WTC11 (cell line): ENCODE measurements at regions not wholly inside any gene's neighbourhood (a gene's known extent, or its start where the extent isn't known, plus 50 kb on each side); places are given as distances from the start of the nearest gene placed in this dataset.

Source experiments
- AFF4 ChIP-seq: sonication (generic); formaldehyde crosslinking; IDR thresholded peaks from 2 replicates; pipeline ENCODE4 v1.8.1; 2023; ENCODE audit warnings: mild to moderate bottlenecking, missing genetic modification reagents, borderline replicate concordance
- ATF6 ChIP-seq: sonication (generic); formaldehyde crosslinking; IDR thresholded peaks from 2 replicates; pipeline ENCODE4 v1.8.1; 2023; ENCODE audit warnings: mild to moderate bottlenecking, missing genetic modification reagents
- CTCF ChIP-seq: fragments of 200-600 bp; IDR thresholded peaks from 2 replicates; pipeline ENCODE4 v1.8.0; 2022; ENCODE audit warnings: antibody characterized with exemption
- E2F5 ChIP-seq: sonication (generic); formaldehyde crosslinking; IDR thresholded peaks from 2 replicates; pipeline ENCODE4 v1.8.1; 2022; ENCODE audit warnings: mild to moderate bottlenecking, moderate library complexity, missing genetic modification reagents
- ESRRA ChIP-seq: sonication (generic); formaldehyde crosslinking; IDR thresholded peaks from 2 replicates; pipeline ENCODE4 v1.8.1; 2022; ENCODE audit warnings: mild to moderate bottlenecking, missing genetic modification reagents, borderline replicate concordance
- FOXJ3 ChIP-seq: sonication (generic); formaldehyde crosslinking; IDR thresholded peaks from 2 replicates; pipeline ENCODE4 v1.9.0; 2021; ENCODE audit warnings: missing genetic modification reagents, mild to moderate bottlenecking, borderline replicate concordance
- FOXP1 ChIP-seq: sonication (generic); formaldehyde crosslinking; IDR thresholded peaks from 2 replicates; pipeline ENCODE4 v1.8.0; 2022; ENCODE audit warnings: missing genetic modification reagents, mild to moderate bottlenecking, moderate library complexity, borderline replicate concordance
- FOXP4 ChIP-seq: sonication (generic); formaldehyde crosslinking; IDR thresholded peaks from 2 replicates; pipeline ENCODE4 v1.8.0; 2022; ENCODE audit warnings: mild to moderate bottlenecking, missing genetic modification reagents
- IRF1 ChIP-seq: sonication (generic); formaldehyde crosslinking; IDR thresholded peaks from 2 replicates; pipeline ENCODE4 v1.8.0; 2023; ENCODE audit warnings: missing genetic modification reagents
- IRF2 ChIP-seq: sonication (generic); formaldehyde crosslinking; IDR thresholded peaks from 2 replicates; pipeline ENCODE4 v1.8.0; 2022; ENCODE audit warnings: low read depth, missing genetic modification reagents, borderline replicate concordance
- MAX ChIP-seq: sonication (generic); formaldehyde crosslinking; IDR thresholded peaks from 2 replicates; pipeline ENCODE4 v1.8.0; 2022; ENCODE audit warnings: mild to moderate bottlenecking, missing genetic modification reagents
- NR2C2 ChIP-seq: sonication (generic); formaldehyde crosslinking; IDR thresholded peaks from 2 replicates; pipeline ENCODE4 v1.8.0; 2022; ENCODE audit warnings: mild to moderate bottlenecking, missing genetic modification reagents
- USF2 ChIP-seq: sonication (generic); formaldehyde crosslinking; IDR thresholded peaks from 2 replicates; pipeline ENCODE4 v1.8.1; 2023; ENCODE audit warnings: mild to moderate bottlenecking, missing genetic modification reagents, moderate library complexity
- ZNF138 ChIP-seq: sonication (generic); formaldehyde crosslinking; conservative IDR thresholded peaks from 2 replicates; pipeline ENCODE4 v1.8.1; 2022; ENCODE audit warnings: mild to moderate bottlenecking, moderate library complexity, missing genetic modification reagents

GRCh38 chr3:59313365-59313764, 263.5 kb upstream of the CFAP20DC start:
- TF ChIP-seq NR2C2 (no peak), CTCF (0 out of 2 replicates have a peak, but pooled peaks have one; percentile 24), ATF6 (CRISPR knock-in tag) (no peak), USF2 (CRISPR knock-in tag) (no peak), MAX (CRISPR knock-in tag) (no peak), FOXP1 (no peak), IRF2 (CRISPR knock-in tag) (no peak), FOXJ3 (CRISPR knock-in tag) (no peak), IRF1 (CRISPR knock-in tag) (no peak), ESRRA (CRISPR knock-in tag) (no peak), E2F5 (CRISPR knock-in tag) (no peak), FOXP4 (CRISPR knock-in tag) (no peak), AFF4 (no peak), ZNF138 (CRISPR knock-in tag) (no peak)
